ACC112 (cell line): ENCODE measurements at regions not wholly inside any gene's neighbourhood (a gene's known extent, or its start where the extent isn't known, plus 50 kb on each side); places are given as distances from the start of the nearest gene placed in this dataset.
"Not testable (repeated sequence)": the region's sequence is repeated elsewhere in the genome, so short reads cannot be mapped to it uniquely, and the experiment has no call there.

ENCODE experiments used
- H2AFZ ChIP-seq: fragments of 200-600 bp; sonication (generic); one replicate; pipeline ENCODE4 v1.6.0; 2017; ENCODE audit warnings: antibody characterized with exemption, low read length; ENCODE audit not compliant: unreplicated experiment
- H3K27ac ChIP-seq: fragments of 200-600 bp; sonication (generic); 2 replicates; pipeline ENCODE4 v1.5.1; 2014; ENCODE audit warnings: low read depth, mild to moderate bottlenecking, antibody characterized with exemption, low read length, moderate library complexity
- H3K27me3 ChIP-seq: fragments of 200-600 bp; sonication (generic); 2 replicates; pipeline ENCODE4 v1.6.1; 2014; ENCODE audit warnings: mild to moderate bottlenecking, antibody characterized with exemption, low read length, moderate library complexity, mixed read lengths; ENCODE audit not compliant: insufficient read depth
- H3K36me3 ChIP-seq: fragments of 200-600 bp; sonication (generic); 2 replicates; pipeline ENCODE4 v1.6.1; 2016; ENCODE audit warnings: mild to moderate bottlenecking, antibody characterized with exemption, low read length, moderate library complexity, mixed read lengths; ENCODE audit not compliant: insufficient read depth
- H3K4me1 ChIP-seq: fragments of 200-600 bp; sonication (generic); one replicate; pipeline ENCODE4 v1.6.1; 2016; ENCODE audit warnings: low read length, mixed read lengths; ENCODE audit not compliant: insufficient read depth, unreplicated experiment, control insufficient read depth
- H3K4me3 ChIP-seq: fragments of 200-600 bp; sonication (generic); 2 replicates; pipeline ENCODE4 v1.5.1; 2014; ENCODE audit warnings: mild to moderate bottlenecking, low read depth, low read length
- H3K79me2 ChIP-seq: fragments of 200-600 bp; sonication (generic); one replicate; pipeline ENCODE4 v1.6.0; 2016; ENCODE audit warnings: low read length; ENCODE audit not compliant: control insufficient read depth, unreplicated experiment, insufficient read depth

DNA sequence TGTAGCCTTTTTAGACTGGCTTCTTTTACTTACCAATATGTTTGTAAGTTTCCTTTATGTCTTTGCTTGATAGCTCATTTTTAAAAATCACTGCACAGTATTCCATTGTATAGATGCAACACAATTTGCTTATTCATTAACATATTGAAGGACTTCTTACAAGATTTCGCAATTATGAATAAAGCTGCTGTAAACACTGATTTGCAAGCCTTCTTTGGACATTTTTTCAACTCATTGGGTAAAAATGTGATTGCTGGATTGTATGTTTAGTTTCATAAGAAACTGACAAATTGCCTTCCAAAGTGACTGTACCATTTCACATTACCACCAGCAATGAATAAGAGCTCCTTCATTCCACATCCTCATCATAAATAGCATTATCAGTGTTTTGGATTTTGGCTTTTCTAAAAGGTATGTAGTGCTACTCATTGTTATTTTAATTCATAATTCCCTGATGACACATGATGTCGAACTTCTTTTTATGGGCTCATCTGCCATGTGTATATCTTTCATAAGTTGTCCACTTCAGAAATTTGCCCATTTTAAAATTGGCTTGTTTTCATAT lies 80.7 kb downstream of the TFAP2B start:
- Histone ChIP-seq H2AFZ (no peak overlapping the region), H3K27me3 (no peaks in the 10 kb centered on the region), H3K4me3 (no peak overlapping the region), H3K27ac (no peak overlapping the region), H3K79me2 (no peaks in the 10 kb centered on the region), H3K4me1 (no peaks in the 10 kb centered on the region), H3K36me3 (no peaks in the 10 kb centered on the region)

GRCh38 chr6:50902260-50902659 lies 83.6 kb downstream of the TFAP2B start:
- Histone ChIP-seq H2AFZ (no peak overlapping the region), H3K79me2 (no peaks in the 10 kb centered on the region), H3K4me1 (no peaks in the 10 kb centered on the region), H3K27ac (no peak overlapping the region), H3K4me3 (no peak overlapping the region), H3K36me3 (no peaks in the 10 kb centered on the region), H3K27me3 (no peaks in the 10 kb centered on the region)

GRCh38 chr6:50905297-50905696 lies 86.6 kb downstream of the TFAP2B start:
- H2AFZ ChIP-seq = no peak overlapping the region

DNA sequence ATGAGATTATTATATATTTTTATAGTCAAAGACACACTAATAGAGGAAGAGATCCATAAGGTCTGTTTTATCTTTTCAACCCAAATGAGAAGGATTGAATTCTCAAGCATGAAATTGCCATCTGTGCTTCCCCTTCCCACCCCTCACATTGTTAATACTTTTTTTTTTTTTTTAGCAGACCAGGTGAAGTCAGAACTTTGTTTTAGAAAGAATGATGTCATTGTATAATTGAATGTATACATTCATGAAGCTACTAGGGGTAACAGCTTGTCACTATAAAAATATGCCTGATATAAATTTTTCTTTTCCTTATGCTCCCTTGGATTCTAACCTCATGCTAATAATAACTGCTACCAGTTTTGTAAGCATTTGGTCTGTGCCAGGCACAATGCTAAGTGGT lies 88.9 kb downstream of the TFAP2B start:
- H2AFZ ChIP-seq = no peak overlapping the region
- no peaks in the 10 kb centered on the region for H3K4me1 ChIP-seq
- no peaks in the 10 kb centered on the region for H3K27me3 ChIP-seq
- no peaks in the 10 kb centered on the region for H3K79me2 ChIP-seq
- H3K27ac ChIP-seq = no peak overlapping the region
- no peak overlapping the region for H3K4me3 ChIP-seq
- H3K36me3 ChIP-seq = no peaks in the 10 kb centered on the region

More at GRCh38 chr6:50905297-50905696, 86.6 kb downstream of the TFAP2B start:
- Histone ChIP-seq H3K79me2 (no peaks in the 10 kb centered on the region), H3K36me3 (no peaks in the 10 kb centered on the region), H3K27me3 (no peaks in the 10 kb centered on the region), H3K4me1 (no peaks in the 10 kb centered on the region), H3K27ac (no peak overlapping the region), H3K4me3 (no peak overlapping the region)

GRCh38 chr6:50913105-50913770 lies 94.6 kb downstream of the TFAP2B start:
- H3K27ac ChIP-seq = no peak overlapping the region
- H3K36me3 ChIP-seq = no peaks in the 10 kb centered on the region
- no peak overlapping the region for H3K4me3 ChIP-seq
- H3K27me3 ChIP-seq = no peaks in the 10 kb centered on the region
- H2AFZ ChIP-seq = no peak overlapping the region
- no peaks in the 10 kb centered on the region for H3K4me1 ChIP-seq
- no peaks in the 10 kb centered on the region for H3K79me2 ChIP-seq

DNA sequence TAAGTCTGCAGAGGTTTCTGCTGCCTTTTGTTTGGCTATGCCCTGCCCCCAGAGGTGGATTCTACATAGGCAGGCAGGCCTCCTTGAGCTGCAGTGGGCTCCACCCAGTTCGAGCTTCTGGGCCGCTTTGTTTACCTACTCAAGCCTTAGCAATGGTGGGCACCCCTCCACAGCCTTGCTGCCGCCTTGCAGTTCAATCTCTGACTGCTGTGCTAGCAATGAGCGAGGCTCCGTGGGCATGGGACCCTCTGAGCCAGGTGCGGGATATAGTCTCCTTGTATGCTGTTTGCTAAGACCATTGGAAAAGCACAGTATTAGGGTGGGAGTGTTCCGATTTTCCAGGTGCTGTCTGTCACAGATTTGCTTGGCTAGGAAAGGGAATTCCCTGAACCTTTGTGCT lies 102.7 kb downstream of the TFAP2B start:
- H3K27me3 ChIP-seq, H3K4me3 ChIP-seq, H3K79me2 ChIP-seq, H2AFZ ChIP-seq, H3K36me3 ChIP-seq, H3K4me1 ChIP-seq, H3K27ac ChIP-seq: not testable (repeated sequence)

- no peak overlapping the region for H3K27ac ChIP-seq
- no peaks in the 10 kb centered on the region for H3K27me3 ChIP-seq
- H3K79me2 ChIP-seq = no peaks in the 10 kb centered on the region
- H3K4me3 ChIP-seq = no peak overlapping the region
- no peak overlapping the region for H2AFZ ChIP-seq
- H3K4me1 ChIP-seq = no peaks in the 10 kb centered on the region
- H3K36me3 ChIP-seq = no peaks in the 10 kb centered on the region
Observed at GRCh38 chr6:50921968-50922367, 103.3 kb downstream of the TFAP2B start.

- Histone ChIP-seq H3K36me3 (no peaks in the 10 kb centered on the region), H3K79me2 (no peaks in the 10 kb centered on the region), H2AFZ (no peak overlapping the region), H3K27ac (no peak overlapping the region), H3K27me3 (no peaks in the 10 kb centered on the region), H3K4me1 (no peaks in the 10 kb centered on the region), H3K4me3 (no peak overlapping the region)
Observed at GRCh38 chr6:50922579-50923525, 104.2 kb downstream of the TFAP2B start.

GRCh38 chr6:50924758-50925157 lies 106.1 kb downstream of the TFAP2B start:
- Histone ChIP-seq H3K27me3 (no peaks in the 10 kb centered on the region), H3K79me2 (no peaks in the 10 kb centered on the region), H3K27ac (no peak overlapping the region), H3K4me3 (no peak overlapping the region), H3K36me3 (no peaks in the 10 kb centered on the region), H2AFZ (no peak overlapping the region), H3K4me1 (no peaks in the 10 kb centered on the region)

GRCh38 chr6:50925548-50925947 lies 106.9 kb downstream of the TFAP2B start:
- H3K27me3 ChIP-seq = no peaks in the 10 kb centered on the region
- no peaks in the 10 kb centered on the region for H3K79me2 ChIP-seq
- no peak overlapping the region for H2AFZ ChIP-seq
- H3K4me1 ChIP-seq = no peaks in the 10 kb centered on the region
- H3K36me3 ChIP-seq = no peaks in the 10 kb centered on the region
- no peak overlapping the region for H3K4me3 ChIP-seq
- no peak overlapping the region for H3K27ac ChIP-seq
